Right forelimb (tissue), 1 donor: ENCODE measurements at regions not wholly inside any gene's neighbourhood (a gene's known extent, or its start where the extent isn't known, plus 50 kb on each side); places are given as distances from the start of the nearest gene placed in this dataset.

ENCODE experiments used
- DNase-seq: peaks from one replicate; pipeline ENCODE4 v3.0.0-alpha.2; 2018

- no peak for DNase-seq
These were observed 111.1 kb downstream of the AIPL1 start for GRCh38 chr17:6323626-6324356.

- no peak for DNase-seq
These were observed 112.6 kb downstream of the AIPL1 start for GRCh38 chr17:6322316-6322715.

DNA sequence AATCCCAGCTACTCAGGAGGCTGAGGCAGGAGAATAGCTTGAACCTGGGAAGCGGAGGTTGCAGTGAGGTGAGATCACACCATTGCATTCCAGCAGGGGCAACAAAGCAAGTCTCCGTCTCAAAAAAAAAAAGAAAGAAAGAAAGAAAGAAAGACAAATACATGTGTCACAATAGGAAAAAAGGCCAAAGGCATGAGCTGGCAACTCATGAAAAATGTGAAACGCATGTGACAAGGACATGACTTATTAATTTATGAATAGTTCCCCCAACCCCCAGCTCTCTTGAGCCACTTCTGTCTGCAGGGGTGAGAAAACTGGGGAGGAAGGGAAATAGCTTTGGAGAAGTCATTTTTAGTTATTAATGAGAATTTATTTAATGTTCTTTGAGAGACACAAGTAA lies 120.6 kb downstream of the AIPL1 start:
- DNase-seq, result no peak

DNA sequence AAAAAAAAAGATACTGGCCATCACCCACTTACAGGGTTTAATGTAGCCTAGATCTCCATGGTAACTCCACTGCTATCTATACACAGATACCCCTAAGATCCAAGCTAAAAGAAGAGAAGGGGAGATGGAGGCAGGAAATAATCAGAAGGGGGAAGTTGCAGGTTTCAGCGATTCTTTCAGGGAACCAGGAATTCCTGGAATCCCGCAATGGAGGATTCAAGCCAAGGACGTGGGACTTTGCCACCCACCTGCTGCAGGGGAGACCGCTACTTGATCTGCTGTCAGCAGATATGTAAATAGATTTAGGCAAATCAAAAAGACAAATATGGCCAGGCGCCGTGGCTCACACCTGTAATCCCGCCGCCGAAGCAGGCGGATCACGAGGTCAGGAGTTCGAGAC lies 121.1 kb downstream of the AIPL1 start:
- DNase-seq, result no peak

- no peak for DNase-seq
These were observed 128.1 kb downstream of the AIPL1 start for GRCh38 chr17:6306820-6307219.

- no peak for DNase-seq
These were observed 129.1 kb downstream of the AIPL1 start for GRCh38 chr17:6305613-6306360.

DNA sequence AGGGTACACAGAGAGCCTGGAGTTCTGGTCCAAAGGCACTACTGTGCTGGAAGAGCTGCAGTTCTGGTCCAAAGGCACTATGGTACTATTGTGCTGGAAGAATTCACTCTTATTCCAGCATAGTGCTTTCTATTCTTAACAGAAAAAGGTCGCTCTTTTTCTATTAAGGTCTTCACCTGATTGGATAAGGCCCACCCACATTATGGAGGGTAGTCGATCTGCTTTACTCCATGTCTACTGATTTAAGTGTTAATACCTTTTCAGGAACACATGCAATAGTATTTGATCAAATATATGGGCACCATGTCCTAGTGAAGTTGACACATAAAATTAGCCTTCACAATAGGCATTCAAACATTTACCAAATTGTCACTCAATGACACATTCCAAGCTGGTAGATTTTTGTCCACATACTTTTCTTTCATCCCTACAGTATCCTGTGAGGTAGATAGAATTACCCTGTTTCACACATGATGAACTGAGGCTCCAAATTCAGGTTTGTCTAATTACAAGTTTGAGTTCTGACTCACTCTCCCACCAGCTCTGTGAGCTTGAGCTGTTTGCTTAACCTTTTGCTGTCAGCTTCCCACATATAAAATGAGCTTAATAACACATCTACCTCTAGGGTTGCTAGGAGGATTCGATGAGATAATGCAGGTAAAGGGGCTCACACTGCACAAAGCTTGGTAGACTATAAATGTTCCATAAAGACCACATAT lies 129.9 kb downstream of the AIPL1 start:
- DNase-seq, result no peak

- peak; percentile 80 for DNase-seq
These were observed 131.3 kb downstream of the AIPL1 start for GRCh38 chr17:6303664-6304063.

DNA sequence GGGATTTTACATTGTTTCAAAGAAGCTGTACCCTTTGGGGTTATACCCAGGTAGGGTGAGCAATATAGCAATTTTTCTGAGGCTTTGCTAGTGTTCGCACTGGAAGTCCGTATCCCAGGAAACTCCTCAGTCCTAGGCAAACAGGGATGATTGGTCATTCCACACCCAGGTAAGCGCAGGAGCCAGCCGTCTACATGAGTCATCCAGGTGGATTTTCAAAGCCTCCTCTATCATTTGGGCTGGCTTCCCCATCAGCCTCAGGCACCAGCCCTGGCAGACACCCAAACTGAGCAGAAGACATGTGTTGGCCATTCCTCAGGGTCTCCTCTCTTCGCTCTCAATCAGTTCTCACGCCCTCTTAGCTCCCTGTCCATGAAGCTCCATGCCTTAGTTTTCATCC lies 135.6 kb downstream of the AIPL1 start:
- no peak for DNase-seq

GRCh38 chr17:6297960-6298359 lies 137.0 kb downstream of the AIPL1 start:
- DNase-seq, result no peak

DNA sequence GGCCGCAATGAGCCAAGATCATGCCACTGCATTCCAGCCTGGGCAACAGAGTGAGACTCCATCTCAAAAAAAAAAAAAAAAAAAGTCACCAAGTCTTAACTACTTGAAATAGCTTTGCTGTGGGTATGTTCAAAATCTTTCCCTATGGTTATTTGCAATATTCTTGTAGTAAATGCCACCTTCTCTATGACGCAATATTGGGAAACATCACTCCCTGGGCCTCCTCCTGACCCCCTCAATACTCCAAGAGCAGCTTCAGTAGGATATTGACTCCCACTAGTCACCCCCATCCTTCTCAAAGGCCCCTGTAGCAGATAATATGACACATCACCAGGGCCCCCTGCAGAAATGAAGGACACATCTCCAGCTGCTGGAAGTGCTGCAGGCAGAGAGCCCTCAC lies 137.8 kb downstream of the AIPL1 start:
- DNase-seq, result no peak

- DNase-seq, result no peak
These were observed 144.3 kb downstream of the AIPL1 start for GRCh38 chr17:6290488-6291196.

- DNase-seq, result no peak
These were observed 148.7 kb downstream of the AIPL1 start for GRCh38 chr17:6286233-6286632.

DNA sequence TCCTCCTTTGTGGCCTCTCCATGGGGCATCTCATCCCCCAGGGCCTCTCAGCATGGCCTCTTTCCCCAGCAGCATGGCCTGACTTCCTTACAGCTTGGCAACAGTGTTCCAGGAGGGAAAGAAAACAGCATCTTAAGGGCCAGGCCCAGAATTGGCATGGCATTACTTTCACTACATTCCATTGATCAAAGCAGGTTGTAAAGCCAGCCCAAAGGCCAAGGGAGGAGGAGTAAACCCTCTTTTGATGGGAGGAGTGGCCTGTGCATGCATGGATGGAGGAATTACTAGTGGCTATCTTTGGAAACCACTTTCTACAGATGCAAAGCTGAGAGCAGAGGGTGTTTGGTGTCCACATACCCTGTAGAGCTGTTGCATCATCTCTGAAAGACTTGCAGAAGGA lies 149.4 kb downstream of the AIPL1 start:
- DNase-seq, result no peak

GRCh38 chr17:6279659-6280058 lies 155.3 kb downstream of the AIPL1 start:
- no peak for DNase-seq

DNA sequence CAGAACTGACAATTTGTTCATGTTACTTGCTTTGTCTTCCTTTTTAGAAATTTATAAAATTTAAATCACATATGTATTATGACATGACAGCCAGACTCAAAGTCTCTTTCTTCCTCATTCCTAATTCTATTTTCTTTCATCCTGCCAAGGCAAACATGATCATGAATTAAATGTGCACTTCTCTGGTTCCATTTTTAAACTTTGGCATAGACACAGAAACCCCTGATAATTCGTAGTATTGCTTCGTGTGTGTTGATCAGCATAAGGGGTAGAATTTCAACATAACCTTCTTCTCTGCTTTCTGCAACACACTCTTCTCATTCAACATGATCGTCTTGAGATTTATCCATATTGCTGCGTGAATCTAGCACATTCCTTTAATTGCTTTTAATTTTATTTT lies 156.5 kb downstream of the AIPL1 start:
- DNase-seq, result no peak

- DNase-seq, result no peak
These were observed 158.2 kb downstream of the AIPL1 start for GRCh38 chr17:6276711-6277110.

- DNase-seq, result no peak
These were observed 160.6 kb downstream of the AIPL1 start for GRCh38 chr17:6274310-6274709.

DNA sequence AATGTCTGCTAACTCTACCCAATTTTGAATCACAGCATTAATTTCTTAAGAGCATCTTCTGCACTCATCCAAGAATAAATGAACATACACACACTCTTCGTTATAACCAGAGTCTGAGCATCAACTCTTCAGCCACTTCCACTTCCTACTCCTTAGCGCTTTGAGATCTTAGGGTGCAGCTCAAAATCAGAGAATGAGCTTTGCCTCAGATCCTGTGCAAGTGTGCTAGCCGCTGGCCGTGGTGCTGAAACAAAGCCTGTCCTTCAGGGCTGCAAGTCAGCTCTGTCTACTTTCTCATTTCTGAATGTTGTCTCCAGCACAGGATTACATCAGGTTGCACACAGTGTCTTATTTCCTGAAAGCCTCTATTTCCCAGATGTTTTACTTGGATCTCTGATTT lies 165.4 kb downstream of the AIPL1 start:
- peak; percentile 70 for DNase-seq

DNA sequence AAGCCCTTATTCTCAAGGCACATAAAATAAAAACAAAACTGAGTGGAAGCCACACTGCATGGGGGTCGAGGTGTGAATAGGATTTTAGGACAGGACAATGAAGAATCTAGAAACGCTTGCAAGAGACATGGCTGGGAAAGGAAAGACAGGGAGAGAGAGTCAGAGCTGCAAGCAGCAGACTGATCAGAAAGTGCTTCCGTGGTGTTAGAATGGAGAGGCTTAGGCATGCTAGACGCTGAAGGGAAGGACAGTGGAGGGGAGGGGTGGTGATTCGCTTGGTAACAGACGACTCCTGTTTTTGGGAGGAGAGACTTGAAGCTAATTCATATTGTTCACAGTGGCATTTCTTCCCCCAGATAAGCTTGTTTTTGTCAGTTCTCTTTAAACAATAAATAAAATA lies 173.5 kb downstream of the AIPL1 start:
- DNase-seq, result no peak

GRCh38 chr17:6259899-6260298 lies 175.0 kb downstream of the AIPL1 start:
- DNase-seq, result no peak

DNA sequence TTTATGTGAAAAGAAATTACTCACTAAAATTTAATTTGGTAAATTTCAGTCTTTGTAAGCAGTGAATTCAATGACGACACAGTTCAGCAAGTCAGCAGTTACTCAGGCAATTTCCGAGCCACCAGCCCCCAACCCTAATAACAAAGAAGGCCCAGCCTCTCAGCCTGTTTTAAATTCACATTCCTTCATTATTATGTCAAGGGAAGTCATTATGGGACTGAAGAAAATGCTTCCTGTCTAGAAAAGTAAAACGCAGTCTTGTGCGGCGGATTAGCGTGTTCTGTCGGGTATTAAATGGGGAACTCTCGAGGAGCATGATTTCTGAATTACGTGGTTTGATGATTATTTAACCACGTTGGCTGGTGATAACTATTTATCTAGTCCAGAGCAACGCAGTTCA lies 177.6 kb downstream of the AIPL1 start:
- no peak for DNase-seq

DNA sequence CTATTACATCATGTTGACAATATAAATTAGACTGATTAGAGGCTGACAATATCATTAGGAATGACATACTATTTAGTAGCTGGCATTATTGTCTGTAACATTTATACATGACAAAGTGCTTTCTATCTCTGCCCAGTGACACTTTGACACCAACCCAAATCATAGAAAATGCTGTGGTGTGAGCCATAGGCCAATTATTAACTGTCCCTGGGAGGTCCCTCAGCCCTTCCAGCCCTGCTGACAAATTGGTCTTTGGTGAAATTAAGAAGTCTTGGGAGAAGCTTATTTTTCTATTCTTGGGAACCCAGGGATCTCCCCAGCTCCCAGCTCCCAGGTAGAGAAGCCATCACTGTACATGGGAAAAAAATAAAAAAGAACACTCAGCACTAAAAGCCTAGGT lies 179.6 kb downstream of the AIPL1 start:
- DNase-seq, result no peak
